ENCODE measurements at regions not wholly inside any gene's neighbourhood (a gene's known extent, or its start where the extent isn't known, plus 50 kb on each side); places are given as distances from the start of the nearest gene placed in this dataset.

GRCh38 chr6:71197780-71198179, 90.8 kb upstream of the OGFRL1 start:
- intact Hi-C loops (cut with DNase I; ENCODE audit: low total_unique reads) = loop anchor here (10.0 kb wide), 1 partner anchor 147 kb away; no protein-coding TSS in a partner anchor
- Histone ChIP-seq H3K27ac (no peak overlapping the region), H3K4me1 (no peaks in the 10 kb centered on the region), H3K9me3 (no peaks in the 10 kb centered on the region), H3K36me3 (no peaks in the 10 kb centered on the region), H3K4me3 (no peak overlapping the region), H3K27me3 (no peaks in the 10 kb centered on the region)
- DNase-seq = no peak
- 82 to 100% (median 88%) methylated on average over 1 of the region's 1 CpG for WGBS, 5 donors
- TF ChIP-seq CTCF (IDR thresholded peaks at IDR 0.05) = no peak
- no peak for TF ChIP-seq POLR2A (IDR thresholded peaks at IDR 0.05)
- TF ChIP-seq EP300 (IDR thresholded peaks at IDR 0.05) = no peak
- no peak for TF ChIP-seq POLR2AphosphoS5 (IDR thresholded peaks at IDR 0.05)

GRCh38 chr6:71198908-71199307, 89.7 kb upstream of the OGFRL1 start:
- H3K36me3 ChIP-seq = no peaks in the 10 kb centered on the region
- no peaks in the 10 kb centered on the region for H3K27me3 ChIP-seq
- no peaks in the 10 kb centered on the region for H3K9me3 ChIP-seq
- H3K27ac ChIP-seq = no peak overlapping the region
- TF ChIP-seq POLR2AphosphoS5 (IDR thresholded peaks at IDR 0.05) = no peak
- TF ChIP-seq EP300 (IDR thresholded peaks at IDR 0.05) = no peak
- no peak for TF ChIP-seq POLR2A (IDR thresholded peaks at IDR 0.05)
- TF ChIP-seq CTCF (IDR thresholded peaks at IDR 0.05) = no peak
- no peak overlapping the region for H3K4me3 ChIP-seq
- DNase-seq = no peak
- intact Hi-C loops (cut with DNase I; ENCODE audit: low total_unique reads) = loop anchor here (10.0 kb wide), 1 partner anchor 146 kb away; no protein-coding TSS in a partner anchor
- WGBS, 5 donors = 87 to 97% (median 94%) methylated on average over 2 of the region's 2 CpGs
- no peaks in the 10 kb centered on the region for H3K4me1 ChIP-seq

GRCh38 chr6:71199736-71200135, 88.9 kb upstream of the OGFRL1 start:
- no peak overlapping the region for H3K4me3 ChIP-seq
- 87 to 99% (median 96%) methylated on average over 2 of the region's 2 CpGs for WGBS, 5 donors
- H3K36me3 ChIP-seq = no peaks in the 10 kb centered on the region
- no peak overlapping the region for H3K27ac ChIP-seq
- H3K4me1 ChIP-seq = no peaks in the 10 kb centered on the region
- no peaks in the 10 kb centered on the region for H3K27me3 ChIP-seq
- no peaks in the 10 kb centered on the region for H3K9me3 ChIP-seq
- TF ChIP-seq POLR2A (IDR thresholded peaks at IDR 0.05) (no peak), EP300 (IDR thresholded peaks at IDR 0.05) (no peak), CTCF (IDR thresholded peaks at IDR 0.05) (no peak), POLR2AphosphoS5 (IDR thresholded peaks at IDR 0.05) (no peak)
- intact Hi-C loops (cut with DNase I; ENCODE audit: low total_unique reads) = loop anchor here (10.0 kb wide), 1 partner anchor 145 kb away; no protein-coding TSS in a partner anchor
- DNase-seq = no peak

GRCh38 chr6:71203206-71203605, 85.4 kb upstream of the OGFRL1 start:
- Histone ChIP-seq H3K4me1 (no peaks in the 10 kb centered on the region), H3K27ac (no peak overlapping the region), H3K4me3 (no peak overlapping the region), H3K36me3 (no peaks in the 10 kb centered on the region), H3K27me3 (no peaks in the 10 kb centered on the region), H3K9me3 (no peaks in the 10 kb centered on the region)
- DNase-seq = no peak
- intact Hi-C loops (cut with DNase I; ENCODE audit: low total_unique reads) = no loop called here
- TF ChIP-seq POLR2A (IDR thresholded peaks at IDR 0.05) (no peak), EP300 (IDR thresholded peaks at IDR 0.05) (no peak), POLR2AphosphoS5 (IDR thresholded peaks at IDR 0.05) (no peak), CTCF (IDR thresholded peaks at IDR 0.05) (no peak)
- WGBS, 5 donors = 76 to 85% (median 81%) methylated on average over 2 of the region's 2 CpGs
